ENCODE measurements at regions not wholly inside any gene's neighbourhood (a gene's known extent, or its start where the extent isn't known, plus 50 kb on each side); places are given as distances from the start of the nearest gene placed in this dataset.
"Not testable (repeated sequence)": the region's sequence is repeated elsewhere in the genome, so short reads cannot be mapped to it uniquely, and the experiment has no call there.

GRCh38 chr6:4664911-4665310 lies 111.3 kb upstream of the CDYL start:
- TF ChIP-seq CTCF (IDR thresholded peaks at IDR 0.05; ENCODE audit: low read depth, low read length, missing control alignments), result no peak
- no peak overlapping the region for H3K4me3 ChIP-seq (ENCODE audit: low read depth, low read length)
- DNase-seq (ENCODE audit: low read depth), result no peak

- H3K4me3 ChIP-seq (ENCODE audit: low read depth, low read length), result no peak overlapping the region
- no peak for DNase-seq (ENCODE audit: low read depth)
- TF ChIP-seq CTCF (IDR thresholded peaks at IDR 0.05; ENCODE audit: low read depth, low read length, missing control alignments), result no peak
These were observed 112.0 kb upstream of the CDYL start for GRCh38 chr6:4664117-4664626.

GRCh38 chr6:4662886-4663285 lies 113.3 kb upstream of the CDYL start:
- no peak for DNase-seq (ENCODE audit: low read depth)
- no peak overlapping the region for H3K4me3 ChIP-seq (ENCODE audit: low read depth, low read length)
- TF ChIP-seq CTCF (IDR thresholded peaks at IDR 0.05; ENCODE audit: low read depth, low read length, missing control alignments), result no peak

GRCh38 chr6:4661391-4661790 lies 114.8 kb upstream of the CDYL start:
- DNase-seq (ENCODE audit: low read depth), result no peak
- TF ChIP-seq CTCF (IDR thresholded peaks at IDR 0.05; ENCODE audit: low read depth, low read length, missing control alignments), result no peak
- H3K4me3 ChIP-seq (ENCODE audit: low read depth, low read length), result no peak overlapping the region

- TF ChIP-seq CTCF (IDR thresholded peaks at IDR 0.05; ENCODE audit: low read depth, low read length, missing control alignments), result no peak
- H3K4me3 ChIP-seq (ENCODE audit: low read depth, low read length), result no peak overlapping the region
- no peak for DNase-seq (ENCODE audit: low read depth)
These were observed 115.6 kb upstream of the CDYL start for GRCh38 chr6:4660377-4661321.

GRCh38 chr6:4659719-4660118 lies 116.5 kb upstream of the CDYL start:
- DNase-seq (ENCODE audit: low read depth); H3K4me3 ChIP-seq (ENCODE audit: low read depth, low read length): not testable (repeated sequence)

GRCh38 chr6:4658486-4658885 lies 117.7 kb upstream of the CDYL start:
- H3K4me3 ChIP-seq (ENCODE audit: low read depth, low read length), result no peak overlapping the region
- DNase-seq (ENCODE audit: low read depth), result no peak
- TF ChIP-seq CTCF (IDR thresholded peaks at IDR 0.05; ENCODE audit: low read depth, low read length, missing control alignments), result no peak
